DOHH2 (cell line): ENCODE measurements at regions not wholly inside any gene's neighbourhood (a gene's known extent, or its start where the extent isn't known, plus 50 kb on each side); places are given as distances from the start of the nearest gene placed in this dataset.

Source experiments
- EZH2phosphoT487 ChIP-seq: fragments of 200-600 bp; sonication (generic); IDR thresholded peaks from 2 replicates; pipeline ENCODE4 v1.6.1; 2017; ENCODE audit warnings: borderline replicate concordance, mild to moderate bottlenecking, antibody characterized with exemption, low read length, moderate library complexity, mixed read lengths
- TF ChIP-seq, protein P1 (sequence below): fragments of 200-600 bp; sonication (generic); IDR thresholded peaks from one replicate; pipeline ENCODE4 v1.5.1; 2014; ENCODE audit warnings: antibody characterized with exemption, mild to moderate bottlenecking, low read depth, low read length; ENCODE audit not compliant: poor library complexity, severe bottlenecking

GRCh38 chr2:120940319-120940696, 204.6 kb downstream of the GLI2 start:
- TF ChIP-seq, protein P1, sequence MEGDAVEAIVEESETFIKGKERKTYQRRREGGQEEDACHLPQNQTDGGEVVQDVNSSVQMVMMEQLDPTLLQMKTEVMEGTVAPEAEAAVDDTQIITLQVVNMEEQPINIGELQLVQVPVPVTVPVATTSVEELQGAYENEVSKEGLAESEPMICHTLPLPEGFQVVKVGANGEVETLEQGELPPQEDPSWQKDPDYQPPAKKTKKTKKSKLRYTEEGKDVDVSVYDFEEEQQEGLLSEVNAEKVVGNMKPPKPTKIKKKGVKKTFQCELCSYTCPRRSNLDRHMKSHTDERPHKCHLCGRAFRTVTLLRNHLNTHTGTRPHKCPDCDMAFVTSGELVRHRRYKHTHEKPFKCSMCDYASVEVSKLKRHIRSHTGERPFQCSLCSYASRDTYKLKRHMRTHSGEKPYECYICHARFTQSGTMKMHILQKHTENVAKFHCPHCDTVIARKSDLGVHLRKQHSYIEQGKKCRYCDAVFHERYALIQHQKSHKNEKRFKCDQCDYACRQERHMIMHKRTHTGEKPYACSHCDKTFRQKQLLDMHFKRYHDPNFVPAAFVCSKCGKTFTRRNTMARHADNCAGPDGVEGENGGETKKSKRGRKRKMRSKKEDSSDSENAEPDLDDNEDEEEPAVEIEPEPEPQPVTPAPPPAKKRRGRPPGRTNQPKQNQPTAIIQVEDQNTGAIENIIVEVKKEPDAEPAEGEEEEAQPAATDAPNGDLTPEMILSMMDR: no peak
- no peak for TF ChIP-seq EZH2phosphoT487
